GM12892 (cell line): ENCODE measurements at regions not wholly inside any gene's neighbourhood (a gene's known extent, or its start where the extent isn't known, plus 50 kb on each side); places are given as distances from the start of the nearest gene placed in this dataset.

ENCODE experiments used
- POLR2A ChIP-seq: IDR thresholded peaks from 2 replicates; pipeline ENCODE4 v1.6.1; 2011; ENCODE audit warnings: low read depth, low read length, control low read depth
- POLR2AphosphoS5 ChIP-seq: IDR thresholded peaks from 2 replicates; pipeline ENCODE4 v1.6.1; 2011; ENCODE audit warnings: low read depth, low read length, control low read depth
- TAF1 ChIP-seq: IDR thresholded peaks from 2 replicates; pipeline ENCODE4 v1.6.1; 2011; ENCODE audit warnings: low read depth, mild to moderate bottlenecking, control low read depth, low read length, borderline replicate concordance

- TF ChIP-seq POLR2A, result no peak
- no peak for TF ChIP-seq POLR2AphosphoS5
- TF ChIP-seq TAF1, result no peak
These were observed 257.8 kb upstream of the TUSC1 start for GRCh38 chr9:25936031-25936430.
